GM19372 (cell line): ENCODE measurements at regions not wholly inside any gene's neighbourhood (a gene's known extent, or its start where the extent isn't known, plus 50 kb on each side); places are given as distances from the start of the nearest gene placed in this dataset.

Experiments used
- ATAC-seq: cut with Tn5 transposase; IDR thresholded peaks from one replicate; pipeline ENCODE4 v1.9.1; 2021; ENCODE audit warnings: mild to moderate bottlenecking, low read depth, moderate library complexity; ENCODE audit not compliant: unreplicated experiment

DNA sequence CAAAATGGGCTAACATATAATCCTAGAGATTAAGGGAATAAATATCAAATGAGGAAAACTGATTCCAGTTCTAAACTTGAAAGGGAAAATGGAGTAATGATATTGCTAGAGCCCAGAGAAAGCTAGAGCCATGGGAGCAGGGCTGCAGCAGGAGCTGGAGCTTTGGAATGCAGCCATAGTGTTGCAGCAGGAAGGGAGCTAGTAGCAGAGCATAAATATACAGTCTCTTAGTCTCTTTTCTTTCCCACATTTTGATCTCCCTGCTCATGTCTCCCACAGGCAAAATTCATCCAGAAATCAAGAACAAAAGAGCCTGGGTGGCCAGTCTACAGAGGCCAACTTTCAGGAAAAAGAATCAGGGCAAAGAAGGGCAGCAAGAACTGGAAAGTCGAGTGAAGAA is 253.7 kb downstream of the ATXN7L3B start:
- ATAC-seq, result no peak

DNA sequence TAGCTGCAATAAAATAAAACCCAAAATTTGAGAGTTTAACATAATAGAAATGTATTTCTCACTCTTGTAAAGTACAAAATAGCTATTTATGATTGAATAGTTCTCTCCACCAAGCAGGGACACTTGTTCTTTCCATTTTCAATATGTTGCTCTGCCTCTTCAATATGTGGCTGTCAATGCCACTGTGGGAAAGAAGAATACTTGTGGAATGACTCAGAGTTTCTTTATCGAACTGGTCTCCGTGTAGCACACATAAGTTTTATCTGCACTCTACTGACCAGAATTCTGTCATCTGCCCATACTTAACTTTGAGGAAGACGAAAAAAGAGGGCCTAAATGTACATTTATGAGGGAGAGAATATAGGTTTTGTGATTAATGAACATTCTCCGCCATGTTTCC is 256.9 kb downstream of the ATXN7L3B start:
- no peak for ATAC-seq

DNA sequence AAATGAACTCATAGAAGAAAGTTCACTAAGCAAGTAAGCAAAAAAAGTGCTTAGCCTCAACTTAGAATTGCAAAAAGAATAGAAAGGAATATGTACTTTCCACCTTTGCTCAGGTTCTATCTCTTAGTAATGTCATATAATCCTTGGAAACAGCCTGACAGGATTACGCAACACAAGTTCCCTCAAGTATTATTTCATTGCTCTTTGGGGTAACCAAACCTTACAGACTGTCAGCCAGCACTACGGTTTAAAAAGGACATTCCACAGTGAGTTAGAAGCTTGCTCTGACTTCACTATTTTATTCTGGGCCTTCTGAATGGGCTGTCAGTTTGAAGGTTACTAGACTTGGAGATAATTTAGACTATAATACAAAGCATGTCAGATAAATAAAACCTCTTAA is 264.0 kb downstream of the ATXN7L3B start:
- ATAC-seq, result no peak

DNA sequence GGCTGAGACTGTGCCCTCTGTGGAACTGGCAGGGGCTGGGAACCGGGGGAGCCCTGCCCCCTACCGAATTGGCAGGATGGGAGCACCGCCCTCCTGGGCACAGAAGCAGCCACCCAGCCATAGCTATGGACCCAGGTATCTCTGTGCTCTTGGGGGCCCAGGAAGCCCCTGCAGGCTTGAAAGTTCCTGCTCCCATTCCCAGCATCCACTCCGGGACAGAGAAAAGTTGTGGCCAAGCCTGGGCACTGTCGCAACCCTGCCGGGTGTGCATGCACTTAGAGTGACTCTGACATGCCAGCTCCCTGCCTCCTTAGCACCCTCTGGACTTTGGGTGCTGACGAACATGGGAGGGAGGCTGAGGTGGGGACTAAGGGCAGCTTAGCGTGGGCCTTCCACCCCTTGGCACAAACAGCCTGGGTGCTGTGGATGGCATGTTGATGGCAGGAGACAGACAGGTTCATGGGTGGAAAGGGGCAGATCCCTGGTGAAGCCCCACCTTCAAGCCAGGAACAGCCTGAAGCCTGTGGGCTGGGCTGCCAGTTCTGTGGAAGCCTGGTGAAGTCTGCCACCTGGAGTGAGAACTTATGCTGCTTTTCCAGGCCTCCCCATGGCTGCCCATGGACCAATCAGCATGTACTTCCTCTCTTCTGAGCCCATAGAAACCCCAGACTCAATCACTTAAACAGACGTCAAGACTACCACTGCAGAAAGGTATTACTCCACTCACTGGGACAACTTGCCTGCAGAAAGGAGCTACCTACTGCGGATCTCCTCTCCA is 279.0 kb downstream of the ATXN7L3B start:
- no peak for ATAC-seq

DNA sequence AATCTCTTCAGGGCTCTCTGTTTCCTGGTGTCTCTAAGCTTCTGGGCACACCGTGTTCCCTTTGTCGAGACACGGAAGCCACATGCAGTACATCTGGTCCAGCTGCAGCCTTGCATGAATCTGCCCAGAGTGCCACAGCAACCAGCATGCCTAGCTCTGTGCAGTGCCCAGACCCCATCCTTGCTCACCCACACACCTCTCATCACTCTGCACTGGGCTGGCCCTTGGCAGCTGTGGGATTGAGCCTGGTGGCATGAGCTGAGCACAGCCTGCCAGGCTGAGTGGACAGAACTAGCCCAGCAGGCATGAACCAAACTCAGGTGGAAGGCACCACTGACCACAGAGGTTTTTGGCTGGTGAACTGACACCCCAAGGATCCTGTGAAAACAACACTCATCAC is 279.9 kb downstream of the ATXN7L3B start:
- no peak for ATAC-seq

DNA sequence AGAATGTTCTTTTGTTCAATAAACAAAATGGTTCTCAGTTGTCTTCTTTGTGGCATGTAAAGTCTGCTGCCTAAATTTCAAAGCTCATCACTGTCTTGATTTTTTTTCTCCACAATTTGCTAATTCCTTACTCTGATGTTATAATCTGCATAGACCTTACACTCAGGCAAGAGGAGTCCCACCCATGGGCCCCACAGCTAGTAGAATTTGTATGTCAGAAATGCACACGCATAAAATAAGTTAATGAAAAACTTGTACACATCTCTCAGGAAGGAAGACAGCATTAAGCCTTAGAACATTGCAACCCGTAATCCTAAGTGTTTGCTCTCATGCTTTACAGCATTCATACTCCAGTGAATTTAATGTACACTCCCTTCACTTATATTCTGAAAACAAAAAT is 280.8 kb downstream of the ATXN7L3B start:
- ATAC-seq, result no peak

DNA sequence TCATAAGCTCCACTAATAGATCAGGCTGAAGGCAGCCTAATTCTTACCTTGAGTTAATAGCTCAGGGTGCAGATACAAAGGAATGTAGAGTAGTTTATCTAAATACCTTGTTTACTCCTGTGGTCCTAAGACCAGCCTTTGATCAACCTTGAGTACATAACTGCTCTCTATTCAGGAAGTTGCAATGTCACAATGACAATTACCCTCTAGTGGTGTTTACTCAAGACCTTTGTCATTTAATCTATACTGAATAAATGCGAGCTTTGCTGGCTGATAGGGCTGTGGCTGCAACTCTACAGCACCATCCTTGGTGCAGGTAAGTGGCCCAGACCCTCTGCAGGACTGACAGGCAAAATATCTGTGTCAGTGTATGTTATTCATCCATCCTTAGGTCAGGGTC is 282.7 kb downstream of the ATXN7L3B start:
- ATAC-seq, result no peak

DNA sequence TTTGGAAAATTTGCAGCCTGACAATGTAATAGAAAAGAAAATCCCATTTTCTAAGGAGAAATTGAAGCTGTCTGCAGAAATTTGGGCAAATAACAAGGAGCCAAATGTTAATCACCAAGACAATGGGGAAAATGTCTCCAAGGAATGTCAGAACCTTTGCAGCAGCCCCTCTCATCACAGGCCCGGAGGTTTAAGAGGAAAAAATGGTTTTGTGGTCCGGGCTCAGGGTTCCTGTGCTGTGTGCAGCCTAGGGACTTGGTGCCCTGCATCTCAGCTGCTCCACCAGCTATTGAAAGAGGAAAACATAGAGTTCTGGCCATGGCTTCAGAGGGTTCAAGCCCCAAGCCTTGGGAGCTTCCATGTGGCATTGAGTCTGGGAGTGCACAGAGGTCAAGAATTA is 298.9 kb downstream of the ATXN7L3B start:
- no peak for ATAC-seq

DNA sequence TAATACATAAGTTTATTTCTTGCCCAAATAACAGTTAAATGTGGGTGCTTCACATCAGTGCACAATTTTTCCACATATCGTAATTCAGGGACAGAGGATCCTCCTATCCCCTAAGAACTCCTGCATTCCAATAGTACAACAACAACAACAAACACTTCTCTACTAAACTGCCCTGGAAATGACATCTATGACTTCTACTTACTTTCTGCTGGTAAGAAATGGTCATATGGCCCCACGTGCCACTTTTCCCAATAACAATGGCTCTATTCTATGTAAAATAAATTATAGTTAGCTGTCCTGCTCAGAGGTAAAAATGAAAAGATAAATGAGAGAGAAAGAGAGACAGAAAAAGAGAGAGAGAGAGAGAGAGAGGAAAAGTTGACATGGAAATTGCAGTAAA is 308.5 kb downstream of the ATXN7L3B start:
- ATAC-seq, result no peak

DNA sequence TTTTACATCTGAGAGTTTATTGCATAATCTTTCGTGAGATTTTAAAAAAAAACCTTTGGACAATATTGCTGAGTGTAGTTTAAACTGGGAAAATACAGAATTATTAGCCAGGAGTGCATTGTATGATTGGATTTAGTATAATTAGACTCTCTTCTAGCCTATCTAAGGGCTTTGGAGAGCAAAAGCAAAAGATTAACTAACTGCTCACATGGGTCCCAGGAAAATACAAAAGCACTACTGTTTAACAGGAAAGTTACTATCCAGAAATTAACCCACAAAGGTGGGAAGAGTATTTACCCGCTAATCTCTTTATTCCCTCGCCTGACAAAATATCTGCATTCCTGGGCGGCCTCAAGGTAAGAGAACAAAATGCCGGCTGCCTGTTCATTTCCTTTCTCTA is 309.5 kb downstream of the ATXN7L3B start:
- ATAC-seq, result no peak

DNA sequence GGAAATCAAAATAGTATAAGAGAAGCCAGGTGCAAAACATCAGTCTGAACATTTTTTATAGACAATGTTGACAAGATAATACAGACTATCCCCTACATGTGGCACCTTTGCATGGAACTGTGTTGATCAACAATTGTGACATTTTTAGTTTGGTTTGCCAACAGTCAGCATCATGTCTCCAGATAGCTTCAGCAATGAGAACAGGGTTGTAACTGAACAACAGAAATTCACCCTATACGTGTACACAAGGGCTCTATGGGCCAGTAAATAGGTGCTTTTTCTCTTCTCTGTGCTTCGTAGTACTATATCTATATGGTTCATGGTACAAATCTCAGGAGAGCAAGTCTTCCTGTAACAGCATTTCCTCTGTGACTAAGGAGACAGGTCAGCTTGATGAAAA is 310.4 kb downstream of the ATXN7L3B start:
- no peak for ATAC-seq

DNA sequence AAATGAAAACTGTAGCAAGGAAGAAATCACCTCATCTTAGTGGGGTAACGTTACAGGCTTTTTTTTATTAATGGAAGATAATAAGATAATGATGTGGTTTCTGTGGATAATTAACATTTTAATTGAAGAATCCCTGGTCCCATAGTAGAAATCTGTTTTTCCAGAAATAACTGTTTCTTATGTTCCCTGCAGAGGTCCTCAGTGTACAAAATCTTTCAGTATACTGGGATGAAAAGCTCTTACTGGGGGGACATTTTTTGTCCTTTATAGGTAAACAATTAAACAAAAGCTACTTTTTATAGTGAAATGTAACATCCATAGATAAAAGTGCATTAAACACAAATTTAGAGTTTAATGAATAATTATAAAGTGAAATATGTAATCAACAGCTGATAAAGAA is 312.2 kb downstream of the ATXN7L3B start:
- no peak for ATAC-seq

DNA sequence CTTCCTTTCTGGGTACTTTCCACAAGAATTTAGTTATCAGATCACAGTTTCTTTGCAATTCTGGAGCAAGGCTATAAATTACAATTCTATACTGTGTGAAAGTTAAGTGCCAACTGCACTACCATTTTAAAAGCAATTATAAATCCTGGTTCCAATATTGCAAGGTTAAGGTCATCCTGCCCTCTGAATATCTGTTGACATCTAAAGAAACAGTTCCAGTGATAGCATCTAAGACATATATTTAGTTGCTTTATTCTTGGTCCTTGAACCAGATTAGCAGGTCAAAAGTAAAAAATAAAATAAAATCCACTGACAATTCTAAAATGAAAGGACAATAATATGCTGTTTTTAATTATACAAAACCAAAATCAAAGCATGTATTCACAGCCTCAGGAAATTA is 334.2 kb downstream of the ATXN7L3B start:
- ATAC-seq, result no peak

DNA sequence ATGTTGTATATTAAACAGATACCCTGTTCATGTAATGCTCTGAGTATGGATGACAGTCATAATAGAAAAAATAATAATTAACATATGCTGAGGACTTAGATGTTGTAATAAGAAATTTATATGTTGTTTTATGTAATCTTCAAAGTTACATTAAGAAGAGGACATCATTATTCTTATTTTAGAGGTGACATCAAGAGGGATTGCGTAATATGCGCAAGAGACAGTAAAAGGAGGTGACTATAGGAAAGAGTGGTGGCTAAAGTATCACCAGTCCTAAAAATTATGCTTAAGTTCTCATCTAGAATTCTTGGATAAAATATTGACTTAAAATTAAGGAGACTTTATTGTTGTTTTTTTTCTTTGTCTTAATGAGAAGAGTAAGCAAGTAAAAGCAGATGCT is 323.9 kb downstream of the KCNC2 start:
- ATAC-seq, result no peak

DNA sequence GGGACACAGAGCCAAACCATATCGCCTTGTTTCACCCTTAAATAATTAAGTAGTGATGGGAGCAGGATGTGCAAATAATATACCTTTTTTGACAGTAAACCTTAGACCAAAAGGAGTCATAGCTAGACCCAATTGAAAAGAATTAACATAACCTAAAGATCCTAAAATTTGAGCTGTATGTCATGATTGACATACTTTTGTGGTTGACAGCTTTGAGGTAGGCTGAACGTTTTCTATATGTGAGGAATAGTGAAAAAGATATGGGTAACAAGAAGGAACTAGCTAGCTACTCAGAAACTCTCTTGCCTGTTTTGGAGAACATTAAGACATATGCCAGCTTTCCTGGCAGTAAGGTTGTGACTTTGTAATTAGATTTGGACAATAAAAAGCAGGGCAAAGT is 320.6 kb downstream of the KCNC2 start:
- no peak for ATAC-seq

DNA sequence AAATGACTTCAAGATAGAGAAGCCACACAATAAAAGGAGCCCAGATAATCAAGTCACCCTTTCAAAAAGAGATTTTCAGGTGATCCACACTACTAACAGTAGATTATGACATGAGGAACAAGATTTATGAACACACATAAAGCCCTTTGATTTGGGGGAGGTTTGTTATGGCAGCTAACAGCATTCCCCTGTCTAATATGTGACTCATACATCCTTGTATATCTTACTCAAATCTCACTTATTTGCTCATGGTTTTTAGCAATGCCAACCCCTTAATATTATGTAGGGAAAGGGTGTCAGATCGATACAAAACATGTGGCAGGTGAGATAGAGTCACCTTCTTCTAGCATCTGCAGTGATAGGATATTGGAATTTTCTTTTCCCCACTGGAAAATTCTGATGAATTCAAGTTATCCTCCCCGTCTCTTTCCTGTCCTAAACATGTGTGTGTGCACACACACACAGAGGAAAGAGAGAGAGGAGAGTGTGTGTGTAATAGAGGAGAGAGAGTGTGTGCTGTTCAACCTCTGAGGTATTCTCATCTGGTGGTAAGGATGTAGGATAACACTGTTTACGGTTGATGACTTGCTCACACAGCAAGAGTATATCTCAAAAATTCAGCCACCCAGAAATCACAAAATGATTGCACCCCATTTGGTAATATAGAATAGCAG is 319.9 kb downstream of the KCNC2 start:
- ATAC-seq, result peak; percentile 35

DNA sequence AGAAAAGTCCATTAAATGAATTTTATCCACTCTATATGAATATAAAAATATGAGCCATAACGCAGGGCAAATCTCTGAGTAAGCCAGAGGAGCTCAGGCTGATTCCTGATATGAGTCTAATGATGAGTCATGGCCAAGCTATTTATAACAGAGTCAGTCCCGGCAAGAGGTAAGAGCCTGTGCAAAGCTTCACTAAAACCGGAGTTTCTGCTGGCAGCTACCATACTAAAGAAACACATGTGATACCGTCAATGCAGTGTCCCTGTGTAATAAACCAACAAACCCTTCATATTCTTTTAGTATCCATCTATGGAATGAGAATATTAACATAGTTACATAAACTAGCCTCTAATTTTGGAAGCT is 319.4 kb downstream of the KCNC2 start:
- ATAC-seq, result peak; percentile 74

DNA sequence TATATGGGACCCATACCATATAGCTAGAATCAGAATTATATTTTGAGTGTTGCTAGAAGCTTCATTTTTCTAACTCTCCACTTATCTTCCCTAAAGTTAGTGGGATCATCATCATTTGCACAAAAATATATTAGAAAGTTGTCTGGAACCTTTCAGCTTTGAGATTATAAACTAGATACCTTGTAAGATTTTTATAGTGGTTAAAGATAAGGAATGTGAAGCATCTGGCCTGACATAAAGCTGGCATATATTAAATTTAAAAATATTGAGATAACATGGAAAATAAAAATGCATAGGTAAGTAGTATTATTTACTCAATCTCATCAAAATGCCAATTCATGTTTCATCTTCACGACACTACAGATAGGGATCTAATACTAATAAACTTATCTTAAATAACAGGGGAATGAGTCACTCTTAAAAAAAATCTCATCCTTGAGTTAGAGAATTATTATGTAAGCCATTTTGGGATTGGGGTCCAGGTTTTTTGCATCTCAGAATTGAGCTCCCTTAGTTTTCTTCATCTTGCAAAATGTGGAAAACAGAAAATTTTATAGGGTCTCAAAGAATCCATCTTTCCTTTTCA is 318.5 kb downstream of the KCNC2 start:
- no peak for ATAC-seq

DNA sequence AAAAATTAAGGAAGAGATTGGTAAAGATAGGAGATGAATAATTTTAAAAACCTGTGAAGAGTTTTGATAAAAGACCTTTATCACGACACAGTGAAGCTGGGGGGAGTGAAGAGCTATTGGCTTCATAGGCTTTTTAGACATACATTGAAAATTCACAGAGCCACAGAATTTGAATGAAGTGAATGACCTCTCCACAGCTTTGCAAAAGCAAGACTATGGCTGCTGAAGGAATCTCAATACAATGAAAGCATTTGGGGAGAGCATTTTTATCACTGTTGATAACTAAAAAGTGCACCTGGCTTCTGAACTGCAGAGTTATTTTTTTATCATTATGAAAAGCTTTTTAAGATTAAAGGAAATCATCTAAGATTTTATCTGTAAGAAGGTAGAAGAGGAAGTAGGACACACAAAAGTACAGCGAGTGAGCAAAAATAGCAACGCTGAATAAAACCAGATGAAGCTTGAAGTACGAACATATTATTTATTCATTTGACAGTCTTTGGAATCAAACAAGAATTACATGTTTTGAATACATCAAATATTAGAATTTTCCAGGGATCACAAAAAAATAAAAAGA is 317.5 kb downstream of the KCNC2 start:
- no peak for ATAC-seq

DNA sequence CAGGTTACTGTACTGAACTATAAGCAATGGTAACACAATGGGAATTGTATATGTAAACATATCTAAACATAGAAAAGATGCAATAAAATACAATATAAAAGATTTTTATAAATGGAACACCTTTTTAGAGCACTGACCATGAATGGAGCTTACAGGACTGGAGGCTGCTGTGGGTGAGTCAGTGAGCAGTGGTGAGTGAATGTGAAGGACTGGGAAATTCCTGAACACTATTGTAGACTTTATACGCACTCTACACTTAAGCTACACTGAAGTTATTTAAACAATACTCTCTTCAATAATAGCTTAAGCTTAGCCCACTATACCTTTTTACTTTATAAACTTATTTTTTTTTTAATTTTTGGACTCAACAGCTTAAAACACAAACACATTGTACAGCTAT is 313.5 kb downstream of the KCNC2 start:
- ATAC-seq, result no peak

DNA sequence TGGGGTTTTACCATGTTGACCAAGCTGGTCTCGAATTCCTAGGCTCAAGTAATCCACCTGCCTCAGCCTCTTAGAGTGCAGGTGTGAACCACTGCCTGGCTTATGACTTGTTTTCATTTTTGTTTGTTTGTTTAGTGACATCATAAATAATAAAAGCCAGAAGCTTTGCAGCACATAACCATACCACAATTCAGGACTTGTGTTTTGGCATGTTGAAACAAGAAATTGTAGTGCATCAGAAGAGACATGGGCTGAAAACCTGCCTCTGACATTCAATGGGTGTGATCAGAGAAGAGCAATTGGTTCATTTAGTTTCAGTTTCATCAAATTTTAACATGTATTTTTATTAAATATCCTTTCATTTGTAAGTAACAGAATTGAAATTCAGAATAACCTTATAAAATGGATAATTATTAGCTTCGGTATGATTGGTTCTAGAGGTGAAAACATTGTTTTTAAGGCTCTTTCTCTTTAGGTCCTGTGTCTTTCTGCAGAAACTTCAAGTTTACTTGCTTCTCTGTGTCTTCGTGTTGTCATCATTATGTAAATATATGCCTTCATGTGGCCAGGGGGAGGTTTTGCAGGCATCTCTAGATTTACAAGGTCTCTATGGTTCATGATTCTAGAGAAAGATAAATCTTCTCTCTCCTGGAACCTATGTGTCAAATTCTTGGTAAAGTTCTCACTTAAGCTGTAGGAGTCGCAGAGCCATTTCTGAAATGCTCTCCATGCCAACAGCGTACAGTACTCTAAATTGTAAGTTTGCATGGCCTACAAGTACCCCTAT is 312.0 kb downstream of the KCNC2 start:
- ATAC-seq, result no peak
